T-helper 17 cell (primary cell): ENCODE measurements at regions not wholly inside any gene's neighbourhood (a gene's known extent, or its start where the extent isn't known, plus 50 kb on each side); places are given as distances from the start of the nearest gene placed in this dataset.
"Not testable (repeated sequence)": the region's sequence is repeated elsewhere in the genome, so short reads cannot be mapped to it uniquely, and the experiment has no call there.

Experiments
- ATAC-seq: fragments of 150-1000 bp; cut with Tn5 transposase; 2 replicates; pipeline ENCODE4 v1.10.0; 2021; ENCODE audit warnings: mild to moderate bottlenecking, moderate library complexity
- DNase-seq, 3 donors: peaks; one replicate each; pipeline versions ENCODE4 v3.0.0 to v3.0.0-alpha.2; 2020 to 2021
- H3K9me3 ChIP-seq: one replicate; pipeline ENCODE4 v1.7.0; 2013; ENCODE audit warnings: low read length, mild to moderate bottlenecking; ENCODE audit not compliant: control insufficient read depth, poor library complexity, severe bottlenecking
- H3K27ac Mint-ChIP-seq: one replicate; pipeline ENCODE4 v1.8.0; 2022; ENCODE audit warnings: mild to moderate bottlenecking, moderate library complexity, mixed read lengths
- H3K27me3 Mint-ChIP-seq: one replicate; pipeline ENCODE4 v1.8.0; 2022; ENCODE audit warnings: mixed read lengths
- H3K36me3 Mint-ChIP-seq: one replicate; pipeline ENCODE4 v1.8.0; 2022; ENCODE audit warnings: low read depth, mixed read lengths
- H3K4me1 Mint-ChIP-seq: one replicate; pipeline ENCODE4 v1.8.0; 2022; ENCODE audit warnings: mild to moderate bottlenecking, mixed read lengths
- H3K4me3 Mint-ChIP-seq: one replicate; pipeline ENCODE4 v1.8.0; 2022; ENCODE audit warnings: mild to moderate bottlenecking, moderate library complexity, mixed read lengths

DNA sequence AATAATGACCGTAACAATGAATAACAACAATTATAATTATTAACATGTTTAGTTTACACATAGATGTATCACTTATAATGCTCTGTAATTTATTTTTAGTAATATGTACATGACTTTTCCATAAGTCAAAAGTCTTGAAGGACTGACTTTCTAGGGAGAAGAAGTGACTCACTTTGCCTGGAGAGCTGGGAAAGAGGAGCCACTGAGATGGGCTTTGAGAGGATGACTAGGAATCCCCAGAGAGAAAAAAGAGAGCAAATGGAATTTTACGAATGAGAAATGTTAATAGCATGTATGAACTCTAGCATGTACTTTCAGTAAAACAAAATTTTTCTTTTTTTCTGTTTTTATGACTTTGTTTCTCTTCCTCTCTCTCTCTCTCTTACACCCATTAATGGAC, 67.8 kb upstream of the RALY start:
- Mint-ChIP-seq H3K4me1 (no peaks in the 10 kb centered on the region), H3K27me3 (peaks cover 22% of the 10 kb centered on the region), H3K36me3 (no peaks in the 10 kb centered on the region), H3K4me3 (no peak overlapping the region), H3K27ac (no peak overlapping the region)
- ATAC-seq (no peak), DNase-seq (no peak)
- H3K9me3 ChIP-seq: no peaks in the 10 kb centered on the region

- ATAC-seq: no peak
- H3K27ac Mint-ChIP-seq: no peak overlapping the region
- no peaks in the 10 kb centered on the region for H3K36me3 Mint-ChIP-seq
These were observed 67.3 kb upstream of the RALY start for GRCh38 chr20:33926425-33926824.

GRCh38 chr20:33927724-33928123, 66.0 kb upstream of the RALY start:
- DNase-seq (no peak), ATAC-seq (no peak)
- Mint-ChIP-seq H3K27ac (no peak overlapping the region), H3K4me3 (no peak overlapping the region), H3K4me1 (no peaks in the 10 kb centered on the region), H3K27me3 (peaks cover 17% of the 10 kb centered on the region), H3K36me3 (no peaks in the 10 kb centered on the region)
- H3K9me3 ChIP-seq: no peaks in the 10 kb centered on the region

More at GRCh38 chr20:33926425-33926824, 67.3 kb upstream of the RALY start:
- no peak for DNase-seq
- Mint-ChIP-seq H3K4me3 (no peak overlapping the region), H3K4me1 (no peaks in the 10 kb centered on the region), H3K27me3 (peaks cover 22% of the 10 kb centered on the region)
- H3K9me3 ChIP-seq: no peaks in the 10 kb centered on the region

DNA sequence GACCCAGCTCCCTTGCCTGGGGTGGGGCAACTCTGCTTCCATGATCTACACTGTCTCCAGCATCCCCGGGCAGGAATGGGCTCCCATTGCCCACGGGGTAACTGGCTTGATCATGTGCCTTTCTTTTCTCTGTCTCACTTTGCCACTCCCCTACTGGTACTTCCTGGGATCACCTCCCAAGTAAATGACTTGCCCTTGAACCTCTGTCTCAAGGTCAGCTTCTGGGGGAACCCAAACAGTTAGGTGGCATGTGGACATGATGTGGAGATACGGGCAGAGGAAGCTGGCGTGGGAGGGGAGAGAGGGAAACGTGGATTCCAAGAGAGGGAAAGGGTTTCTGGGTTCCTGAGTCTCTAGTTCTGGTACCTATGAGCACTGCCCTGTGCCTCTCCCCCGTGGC, 63.8 kb upstream of the RALY start:
- no peak for DNase-seq
- peaks cover 2% of the 10 kb centered on the region for H3K4me1 Mint-ChIP-seq
- peaks cover 6% of the 10 kb centered on the region for H3K27me3 Mint-ChIP-seq
- ATAC-seq: no peak
- no peak overlapping the region for H3K4me3 Mint-ChIP-seq
- H3K36me3 Mint-ChIP-seq: no peaks in the 10 kb centered on the region
- no peak overlapping the region for H3K27ac Mint-ChIP-seq
- H3K9me3 ChIP-seq: no peaks in the 10 kb centered on the region

DNA sequence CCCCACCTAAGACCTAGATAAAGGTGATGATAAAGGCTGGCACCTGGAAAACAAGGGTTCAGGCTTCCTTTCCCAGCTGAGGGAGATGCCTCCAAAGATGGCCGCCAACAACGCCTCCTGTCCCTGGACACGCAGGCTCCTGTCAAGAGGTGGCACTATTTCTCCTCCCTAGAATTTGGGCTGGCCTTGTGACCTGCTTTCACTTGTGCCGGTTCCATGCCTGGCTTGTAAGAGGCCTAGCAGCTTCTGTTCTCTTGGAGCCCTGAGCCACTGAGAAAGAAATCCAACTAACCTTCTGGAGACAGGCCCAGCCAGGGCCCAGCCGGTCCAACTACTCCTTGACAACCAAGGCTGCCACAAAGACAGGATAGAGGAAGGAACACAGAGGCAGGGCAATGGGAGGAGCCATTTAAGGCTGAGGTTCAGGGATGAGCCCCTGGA, 60.2 kb upstream of the RALY start:
- peaks cover 2% of the 10 kb centered on the region for H3K4me1 Mint-ChIP-seq
- peaks cover 5% of the 10 kb centered on the region for H3K27me3 Mint-ChIP-seq
- H3K27ac Mint-ChIP-seq: peak overlapping the region; percentile 16
- ATAC-seq (peak; percentile 81), DNase-seq (peak in 2 of 3 donors; percentile 29 to 39)
- no peaks in the 10 kb centered on the region for H3K36me3 Mint-ChIP-seq
- H3K9me3 ChIP-seq: no peaks in the 10 kb centered on the region
- no peak overlapping the region for H3K4me3 Mint-ChIP-seq

GRCh38 chr20:33936656-33937055, 57.1 kb upstream of the RALY start:
- ATAC-seq: no peak
- DNase-seq: no peak
- no peak overlapping the region for H3K27ac Mint-ChIP-seq
- peaks cover 5% of the 10 kb centered on the region for H3K27me3 Mint-ChIP-seq
- H3K4me1 Mint-ChIP-seq: peaks cover 2% of the 10 kb centered on the region
- no peak overlapping the region for H3K4me3 Mint-ChIP-seq
- H3K36me3 Mint-ChIP-seq: no peaks in the 10 kb centered on the region
- H3K9me3 ChIP-seq: no peaks in the 10 kb centered on the region

DNA sequence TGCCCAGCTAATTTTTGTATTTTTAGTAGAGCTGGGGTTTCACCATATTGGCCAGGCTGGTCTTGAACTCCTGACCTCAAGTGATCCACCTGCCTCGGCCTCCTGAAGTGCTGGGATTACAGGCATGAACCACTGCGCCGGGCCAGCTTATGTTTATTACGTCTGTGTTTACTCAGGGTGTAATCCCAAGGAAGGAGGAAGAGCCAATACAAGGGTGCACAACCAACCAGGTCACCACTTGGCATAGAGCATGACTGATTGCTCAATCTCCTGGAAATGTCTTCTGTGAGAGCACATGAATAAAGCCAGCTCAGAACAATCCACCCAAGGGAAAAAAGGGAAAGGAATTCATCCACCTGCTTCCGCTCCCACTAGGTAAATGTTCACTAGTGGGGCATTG, 54.7 kb upstream of the RALY start:
- not testable (repeated sequence) for H3K4me3 Mint-ChIP-seq, H3K27me3 Mint-ChIP-seq, DNase-seq, H3K36me3 Mint-ChIP-seq, H3K9me3 ChIP-seq, ATAC-seq, H3K4me1 Mint-ChIP-seq, H3K27ac Mint-ChIP-seq

- H3K27me3 Mint-ChIP-seq: no peaks in the 10 kb centered on the region
- H3K4me3 Mint-ChIP-seq: no peak overlapping the region
- ATAC-seq (no peak), DNase-seq (no peak)
- H3K9me3 ChIP-seq: no peaks in the 10 kb centered on the region
- no peaks in the 10 kb centered on the region for H3K4me1 Mint-ChIP-seq
- H3K36me3 Mint-ChIP-seq: no peaks in the 10 kb centered on the region
- peak overlapping the region; percentile 37 for H3K27ac Mint-ChIP-seq
These were observed 53.0 kb upstream of the RALY start for GRCh38 chr20:33940666-33941065.
